Fibroblast of lung (primary cell): ENCODE measurements at regions not wholly inside any gene's neighbourhood (a gene's known extent, or its start where the extent isn't known, plus 50 kb on each side); places are given as distances from the start of the nearest gene placed in this dataset.

Experiments
- DNase-seq, 2 donors: peaks; one replicate each; pipeline versions ENCODE4 v3.0.0 to v3.0.0-alpha.2; 2010; ENCODE audit warnings: low read depth in 2 of 2
- H2AFZ ChIP-seq: 2 replicates; pipeline ENCODE4 v1.5.1; 2012; ENCODE audit warnings: low read length, control low read depth, inconsistent platforms
- H3K27ac ChIP-seq: 2 replicates; pipeline ENCODE4 v1.5.1; 2011; ENCODE audit warnings: low read length, control low read depth; ENCODE audit not compliant: insufficient read depth
- H3K27me3 ChIP-seq: 2 replicates; pipeline ENCODE4 v1.5.1; 2011; ENCODE audit warnings: mild to moderate bottlenecking, low read length; ENCODE audit not compliant: control insufficient read depth, insufficient read depth
- H3K36me3 ChIP-seq: 2 replicates; pipeline ENCODE4 v1.5.1; 2011; ENCODE audit warnings: low read length; ENCODE audit not compliant: control insufficient read depth, insufficient read depth
- H3K4me1 ChIP-seq: 2 replicates; pipeline ENCODE4 v1.5.1; 2011; ENCODE audit warnings: low read length; ENCODE audit not compliant: control insufficient read depth, insufficient read depth; ENCODE audit errors: extremely low read depth
- H3K4me2 ChIP-seq: 2 replicates; pipeline ENCODE4 v1.5.1; 2011; ENCODE audit warnings: low read length, control low read depth; ENCODE audit not compliant: insufficient read depth; ENCODE audit errors: extremely low read depth
- H3K4me3 ChIP-seq, 4 experiments: fragments of 200-600 bp in 1 of 4; sonication (generic) in 1 of 4; replicated peaks in 1 of 4; 2 replicates each; pipeline ENCODE4 v1.5.1; 2011 to 2016; ENCODE audit warnings: low read length in 4 of 4, low read depth in 3 of 4, mild to moderate bottlenecking in 3 of 4, control low read depth in 2 of 4, inconsistent platforms in 1 of 4, mixed read lengths in 1 of 4; ENCODE audit not compliant: insufficient read depth in 1 of 4; ENCODE audit errors: control extremely low read depth in 1 of 4
- H3K79me2 ChIP-seq: 2 replicates; pipeline ENCODE4 v1.5.1; 2012; ENCODE audit warnings: mild to moderate bottlenecking, low read length, inconsistent platforms; ENCODE audit not compliant: control insufficient read depth, insufficient read depth
- H3K9ac ChIP-seq: 2 replicates; pipeline ENCODE4 v1.5.1; 2011; ENCODE audit warnings: mild to moderate bottlenecking, low read length, control low read depth; ENCODE audit not compliant: insufficient read depth
- H3K9me3 ChIP-seq: 2 replicates; pipeline ENCODE4 v1.5.1; 2012; ENCODE audit warnings: low read depth, low read length; ENCODE audit not compliant: control insufficient read depth, insufficient read depth
- H4K20me1 ChIP-seq: 2 replicates; pipeline ENCODE4 v1.5.1; 2011; ENCODE audit warnings: low read length; ENCODE audit not compliant: control insufficient read depth, insufficient read depth; ENCODE audit errors: extremely low read depth
- EZH2 ChIP-seq: IDR thresholded peaks from 2 replicates; pipeline ENCODE4 v1.5.1; 2012; ENCODE audit warnings: low read length, control low read depth, mild to moderate bottlenecking; ENCODE audit errors: missing control alignments
- TF ChIP-seq, protein P1 (sequence below), 2 donors: IDR thresholded peaks in 1 of 2; conservative IDR thresholded peaks in 1 of 2; 1 replicate in 1 of 2; 2 replicates in 1 of 2; pipeline ENCODE4 v1.5.1; 2011 to 2012; ENCODE audit warnings: low read length in 2 of 2, control low read depth in 1 of 2, inconsistent platforms in 1 of 2, low read depth in 1 of 2, mild to moderate bottlenecking in 1 of 2

DNA sequence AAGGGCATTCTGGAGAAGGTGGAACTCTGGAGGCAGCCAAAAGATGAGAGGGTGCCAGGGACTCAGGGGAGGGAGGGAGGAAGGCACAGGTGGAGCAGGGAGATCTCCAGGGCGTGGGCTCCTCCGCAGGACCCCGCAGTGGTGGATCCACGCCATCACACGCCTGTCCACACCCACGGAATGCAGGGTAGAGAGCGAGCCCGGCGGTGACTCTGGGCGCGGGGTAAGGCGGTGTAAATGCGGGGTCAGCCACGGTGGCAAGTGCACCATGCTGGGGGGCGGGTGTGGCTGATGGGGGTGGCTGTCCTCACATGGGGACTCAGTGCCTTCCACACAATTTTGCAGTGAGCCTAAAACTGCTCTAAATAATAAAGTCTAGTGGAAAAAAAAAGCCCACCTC is 105.1 kb upstream of the TTC34 start:
- Histone ChIP-seq H3K36me3 (no peaks in the 10 kb centered on the region), H3K4me1 (no peaks in the 10 kb centered on the region), H3K27me3 (no peaks in the 10 kb centered on the region), H2AFZ (no peak overlapping the region), H3K79me2 (no peaks in the 10 kb centered on the region), H3K4me2 (no peak overlapping the region), H4K20me1 (no peaks in the 10 kb centered on the region), H3K9ac (no peak overlapping the region), H3K9me3 (no peaks in the 10 kb centered on the region), H3K4me3 (no peak overlapping the region), H3K27ac (no peak overlapping the region)
- TF ChIP-seq, protein P1, sequence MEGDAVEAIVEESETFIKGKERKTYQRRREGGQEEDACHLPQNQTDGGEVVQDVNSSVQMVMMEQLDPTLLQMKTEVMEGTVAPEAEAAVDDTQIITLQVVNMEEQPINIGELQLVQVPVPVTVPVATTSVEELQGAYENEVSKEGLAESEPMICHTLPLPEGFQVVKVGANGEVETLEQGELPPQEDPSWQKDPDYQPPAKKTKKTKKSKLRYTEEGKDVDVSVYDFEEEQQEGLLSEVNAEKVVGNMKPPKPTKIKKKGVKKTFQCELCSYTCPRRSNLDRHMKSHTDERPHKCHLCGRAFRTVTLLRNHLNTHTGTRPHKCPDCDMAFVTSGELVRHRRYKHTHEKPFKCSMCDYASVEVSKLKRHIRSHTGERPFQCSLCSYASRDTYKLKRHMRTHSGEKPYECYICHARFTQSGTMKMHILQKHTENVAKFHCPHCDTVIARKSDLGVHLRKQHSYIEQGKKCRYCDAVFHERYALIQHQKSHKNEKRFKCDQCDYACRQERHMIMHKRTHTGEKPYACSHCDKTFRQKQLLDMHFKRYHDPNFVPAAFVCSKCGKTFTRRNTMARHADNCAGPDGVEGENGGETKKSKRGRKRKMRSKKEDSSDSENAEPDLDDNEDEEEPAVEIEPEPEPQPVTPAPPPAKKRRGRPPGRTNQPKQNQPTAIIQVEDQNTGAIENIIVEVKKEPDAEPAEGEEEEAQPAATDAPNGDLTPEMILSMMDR (conservative IDR thresholded peaks at IDR 0.05 in 1 of 2, IDR thresholded peaks at IDR 0.05 in 1 of 2; ENCODE audit: low read depth in 1 of 2, low read length in 2 of 2), result no peak
- TF ChIP-seq EZH2, result no peak
- no peak for DNase-seq

DNA sequence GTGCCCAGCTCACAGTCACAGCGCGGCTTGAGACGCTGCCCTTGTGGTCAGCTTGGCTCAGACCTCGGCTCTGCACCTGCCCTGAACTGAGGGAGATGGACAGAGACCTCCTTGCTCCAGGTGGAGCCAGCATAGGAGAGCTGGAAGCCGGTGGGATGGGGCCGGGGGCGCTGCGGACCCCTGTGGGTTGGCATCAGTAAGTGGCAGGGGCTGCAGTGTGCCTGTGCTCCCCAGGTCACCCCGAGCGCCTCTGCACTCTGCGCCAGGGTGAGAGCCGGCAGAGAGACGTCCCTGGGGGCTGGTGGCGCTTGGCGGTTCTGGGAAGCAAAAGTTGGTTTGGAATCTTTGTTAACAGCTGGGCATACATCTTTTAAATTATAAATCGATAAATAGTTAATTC is 105.6 kb upstream of the TTC34 start:
- H2AFZ ChIP-seq, result no peak overlapping the region
- no peaks in the 10 kb centered on the region for H3K36me3 ChIP-seq
- H3K27ac ChIP-seq, result no peak overlapping the region
- H3K9me3 ChIP-seq, result no peaks in the 10 kb centered on the region
- no peak overlapping the region for H3K4me3 ChIP-seq
- no peak overlapping the region for H3K4me2 ChIP-seq
- no peaks in the 10 kb centered on the region for H3K79me2 ChIP-seq
- H4K20me1 ChIP-seq, result no peaks in the 10 kb centered on the region
- no peak overlapping the region for H3K9ac ChIP-seq
- H3K27me3 ChIP-seq, result no peaks in the 10 kb centered on the region
- no peak for DNase-seq
- TF ChIP-seq EZH2, result no peak
- TF ChIP-seq, protein P1 (conservative IDR thresholded peaks at IDR 0.05 in 1 of 2, IDR thresholded peaks at IDR 0.05 in 1 of 2; ENCODE audit: low read depth in 1 of 2, low read length in 2 of 2), result no peak
- H3K4me1 ChIP-seq, result no peaks in the 10 kb centered on the region

DNA sequence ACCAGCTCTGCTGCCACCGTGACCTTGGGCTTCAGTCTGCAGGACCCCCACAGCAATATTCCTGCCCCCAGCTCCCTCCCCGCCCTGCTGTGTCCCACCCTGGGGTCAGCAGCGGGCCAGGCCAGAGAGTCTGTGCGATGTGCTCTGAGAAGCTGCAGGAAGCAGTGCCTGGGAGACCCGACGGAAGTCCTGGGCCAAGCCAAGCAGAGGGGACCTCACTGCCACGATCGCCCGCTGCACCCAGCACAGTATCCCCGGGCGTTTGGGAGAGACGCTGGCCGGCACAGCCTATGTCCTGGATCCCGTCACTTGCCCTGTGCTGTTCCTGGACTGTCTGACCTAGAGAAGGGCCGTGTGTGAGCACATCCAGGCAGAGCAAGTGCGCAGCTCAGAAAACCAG is 106.6 kb upstream of the TTC34 start:
- Histone ChIP-seq H3K4me1 (no peaks in the 10 kb centered on the region), H4K20me1 (no peaks in the 10 kb centered on the region), H3K36me3 (no peaks in the 10 kb centered on the region), H3K4me3 (no peak overlapping the region), H3K4me2 (no peak overlapping the region), H2AFZ (no peak overlapping the region), H3K9ac (no peak overlapping the region), H3K79me2 (no peaks in the 10 kb centered on the region), H3K27me3 (no peaks in the 10 kb centered on the region), H3K27ac (no peak overlapping the region), H3K9me3 (no peaks in the 10 kb centered on the region)
- TF ChIP-seq, protein P1 (conservative IDR thresholded peaks at IDR 0.05 in 1 of 2, IDR thresholded peaks at IDR 0.05 in 1 of 2; ENCODE audit: low read depth in 1 of 2, low read length in 2 of 2), result no peak
- TF ChIP-seq EZH2, result no peak
- no peak for DNase-seq
